Activated CD8-positive, alpha-beta memory T cell treated with anti-CD3 and anti-CD28 coated beads, Interleukin-2, amount 50 U/mL, for 48 hours (primary cell): ENCODE measurements at regions not wholly inside any gene's neighbourhood (a gene's known extent, or its start where the extent isn't known, plus 50 kb on each side); places are given as distances from the start of the nearest gene placed in this dataset.
"Not testable (repeated sequence)": the region's sequence is repeated elsewhere in the genome, so short reads cannot be mapped to it uniquely, and the experiment has no call there.

Source experiments
- DNase-seq: peaks from one replicate; pipeline ENCODE4 v3.0.0-alpha.2; 2020

- DNase-seq, result no peak
Measured at GRCh38 chr3:27628026-27628750, 93.9 kb downstream of the EOMES start.

- no peak for DNase-seq
Measured at GRCh38 chr3:27626596-27627118, 95.5 kb downstream of the EOMES start.

GRCh38 chr3:27625864-27626263, 96.3 kb downstream of the EOMES start:
- DNase-seq, result no peak

GRCh38 chr3:27623085-27623753, 98.9 kb downstream of the EOMES start:
- no peak for DNase-seq

DNA sequence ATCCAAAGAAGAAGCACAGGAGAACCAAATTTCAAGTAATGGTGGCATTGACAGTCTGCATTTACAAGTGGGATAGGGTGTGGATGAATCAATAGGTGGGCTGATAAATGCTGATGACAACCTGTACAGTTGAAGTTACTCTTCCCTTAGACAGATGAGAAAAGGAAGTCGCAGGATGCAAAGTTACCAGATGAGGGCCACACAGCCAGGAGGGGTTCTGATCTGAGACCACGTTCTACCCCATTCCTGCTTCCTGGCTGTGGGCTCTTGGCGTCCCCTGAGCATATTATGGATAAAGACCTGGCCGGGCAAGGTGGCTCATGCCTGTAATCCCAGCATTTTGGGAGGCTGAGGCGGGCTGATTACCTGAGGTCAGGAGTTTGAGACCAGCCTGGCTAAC, 104.6 kb downstream of the EOMES start:
- no peak for DNase-seq

DNA sequence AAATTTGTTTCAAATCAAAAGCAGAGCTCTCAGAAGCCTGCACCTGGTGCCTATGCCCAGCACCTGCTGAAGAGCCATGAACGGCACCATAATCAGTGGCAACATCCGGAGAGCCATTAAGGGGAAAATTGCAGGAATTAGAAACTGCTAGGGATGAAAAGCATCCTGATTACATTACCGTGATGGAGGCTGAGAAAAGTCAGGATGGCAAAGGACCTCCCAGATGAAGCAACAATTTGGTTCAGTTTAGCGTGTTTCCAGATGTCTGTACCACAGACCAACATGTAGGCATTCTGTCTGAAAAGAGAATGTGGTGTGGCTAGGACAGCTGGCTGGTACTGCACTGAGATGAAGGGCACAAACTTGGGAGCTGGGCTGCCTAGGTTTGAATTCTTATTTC, 106.1 kb downstream of the EOMES start:
- no peak for DNase-seq

- DNase-seq, result no peak
Measured at GRCh38 chr3:27615555-27615954, 106.6 kb downstream of the EOMES start.

- DNase-seq, result no peak
Measured at GRCh38 chr3:27614592-27614991, 107.5 kb downstream of the EOMES start.

GRCh38 chr3:27613846-27614500, 108.2 kb downstream of the EOMES start:
- no peak for DNase-seq

- DNase-seq, result no peak
Measured at GRCh38 chr3:27610800-27611525, 111.2 kb downstream of the EOMES start.

DNA sequence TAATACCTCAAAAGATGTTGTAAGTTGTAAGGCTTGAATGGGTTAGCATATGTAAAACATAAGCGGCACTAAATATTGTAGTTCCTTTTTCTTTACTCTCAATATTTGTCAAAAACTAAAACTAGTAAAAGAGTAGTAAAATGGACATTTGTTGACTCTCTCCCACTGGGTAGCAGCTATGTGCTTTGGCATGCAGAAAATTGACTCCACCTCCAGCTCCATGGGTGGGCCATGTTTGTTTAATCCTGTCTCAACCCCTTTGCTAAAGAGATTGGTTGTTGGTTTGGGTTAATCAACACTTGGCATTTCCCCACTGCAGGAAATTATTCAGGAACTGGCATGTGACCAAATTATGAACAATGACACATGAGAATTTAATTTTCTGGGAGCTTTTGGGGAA, 114.8 kb downstream of the EOMES start:
- DNase-seq, result no peak

DNA sequence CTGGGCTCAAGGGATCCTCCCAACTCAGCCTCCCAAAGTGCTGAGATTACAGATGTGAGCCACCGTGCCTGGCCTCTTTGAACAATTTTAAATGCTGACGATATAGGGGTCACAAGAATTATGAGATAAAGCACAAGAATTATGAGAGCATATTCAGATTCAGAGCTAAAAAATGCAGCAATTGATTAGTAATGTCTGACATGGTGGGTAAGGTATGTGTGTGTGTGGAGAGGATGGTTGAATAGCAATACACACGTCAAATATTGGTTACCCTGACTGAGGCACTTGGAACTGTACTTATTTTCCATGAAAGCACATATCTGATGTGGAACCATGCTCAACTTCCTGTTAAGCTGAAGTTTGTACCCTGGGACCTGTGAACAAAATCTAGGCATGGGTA, 115.6 kb downstream of the EOMES start:
- no peak for DNase-seq

DNA sequence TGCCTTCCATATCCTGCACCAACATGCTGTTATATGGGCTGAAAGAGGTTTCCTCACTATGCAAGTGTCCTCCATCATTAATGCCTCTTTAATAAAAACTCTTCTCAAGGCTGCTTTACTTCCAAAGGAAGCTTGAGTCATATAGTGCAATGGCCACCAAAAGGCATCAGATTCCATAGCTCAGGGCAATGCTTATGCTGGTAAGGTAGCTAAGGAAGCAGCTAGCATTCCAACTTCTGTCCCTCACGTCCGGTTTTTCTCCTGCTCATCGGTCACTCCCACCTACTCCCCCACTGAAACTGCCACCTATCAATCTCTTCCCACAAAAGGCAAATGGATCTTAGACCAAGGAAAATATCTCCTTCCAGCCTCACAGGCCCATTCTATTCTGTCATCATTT, 117.1 kb upstream of the SLC4A7 start:
- not testable (repeated sequence) for DNase-seq

DNA sequence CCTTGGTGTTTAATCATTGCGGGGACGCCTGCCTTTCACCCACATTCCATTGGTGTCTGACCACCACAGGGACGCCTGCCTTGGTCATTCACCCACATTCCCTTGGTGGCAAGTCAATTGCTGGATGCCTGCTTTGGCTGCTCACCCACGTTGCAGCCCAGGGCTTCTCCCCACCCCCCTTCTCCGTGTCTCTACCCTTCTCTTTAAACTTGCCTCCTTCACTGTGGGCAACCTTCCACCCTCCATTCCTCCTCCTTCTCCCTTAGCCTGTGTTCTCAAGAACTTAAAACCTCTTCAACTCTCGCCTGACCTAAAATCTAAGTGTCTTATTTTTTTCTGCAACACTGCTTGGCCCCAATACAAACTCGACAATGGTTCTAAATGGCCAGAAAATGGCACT, 115.6 kb upstream of the SLC4A7 start:
- not testable (repeated sequence) for DNase-seq

GRCh38 chr3:27596921-27597320, 112.7 kb upstream of the SLC4A7 start:
- DNase-seq, result no peak

DNA sequence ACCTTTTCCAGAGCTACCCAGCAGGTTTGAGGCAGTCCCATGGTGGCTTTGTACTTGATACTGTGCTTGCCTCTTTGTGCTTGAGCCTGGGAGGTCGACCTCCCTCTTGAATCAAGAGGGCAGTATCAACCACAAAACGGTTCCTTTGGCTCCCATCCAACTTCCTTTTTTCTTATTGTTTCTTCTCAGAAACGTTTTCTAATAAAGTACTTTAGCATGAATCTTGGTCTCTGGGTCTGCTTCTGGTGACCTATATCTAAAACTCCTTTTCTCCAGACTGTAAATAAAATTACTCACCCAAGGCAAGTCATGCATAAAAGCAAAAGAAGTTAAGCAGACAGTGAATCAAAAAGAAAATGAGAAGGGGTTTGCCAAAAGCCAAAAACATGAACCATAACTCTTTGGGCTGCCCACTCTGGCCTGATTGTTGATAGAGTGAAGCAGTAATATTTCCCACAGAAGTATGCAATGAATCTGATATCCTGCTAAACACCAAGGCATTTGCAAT, 112.2 kb upstream of the SLC4A7 start:
- DNase-seq, result no peak

GRCh38 chr3:27594096-27594690, 110.0 kb upstream of the SLC4A7 start:
- no peak for DNase-seq

GRCh38 chr3:27593173-27593572, 109.0 kb upstream of the SLC4A7 start:
- no peak for DNase-seq

- DNase-seq, result no peak
Measured at GRCh38 chr3:27591312-27592210, 107.4 kb upstream of the SLC4A7 start.

- DNase-seq, result no peak
Measured at GRCh38 chr3:27590437-27591298, 106.5 kb upstream of the SLC4A7 start.

GRCh38 chr3:27589795-27590194, 105.6 kb upstream of the SLC4A7 start:
- DNase-seq, result no peak
